Panc1 (cell line): ENCODE measurements at regions not wholly inside any gene's neighbourhood (a gene's known extent, or its start where the extent isn't known, plus 50 kb on each side); places are given as distances from the start of the nearest gene placed in this dataset.

Experiments used
- ATAC-seq: fragments of 200-7000 bp; cut with Tn5 transposase; 2 replicates; pipeline ENCODE4 v1.9.1; 2020; ENCODE audit warnings: mild to moderate bottlenecking, moderate library complexity
- BruUV-seq: library from RNA; stranded (reverse); fragments of 400-500 nt; replicated peaks from 2 replicates; lab custom pipeline; 2021; lab: Mats Ljungman, UMichigan
- CTCF ChIA-PET: fragments of 300-600 bp; sonication (Branson Sonifier 250); formaldehyde crosslinking; loops from one replicate; lab custom pipeline; 2022; ENCODE audit warnings: antibody characterized with exemption; lab: Charles Lee
- POLR2A ChIA-PET: fragments of 300-600 bp; sonication (Branson Sonifier 250); formaldehyde crosslinking; loops from one replicate; lab custom pipeline; 2022; ENCODE audit warnings: antibody characterized with exemption; lab: Charles Lee
- DNase-seq: peaks from one replicate; pipeline ENCODE4 v3.0.0-alpha.2; 2010; ENCODE audit warnings: low read depth, low spot score
- H3K27ac ChIP-seq: 2 replicates; pipeline ENCODE4 v1.5.1; 2011; ENCODE audit warnings: mild to moderate bottlenecking, low read length, inconsistent platforms
- H3K27me3 ChIP-seq: fragments of 200-500 bp; sonication (Bioruptor generic); 2 replicates; pipeline ENCODE4 v1.6.0; 2014; ENCODE audit warnings: low read length, inconsistent platforms; ENCODE audit not compliant: control insufficient read depth, insufficient read depth
- H3K36me3 ChIP-seq: fragments of 200-500 bp; sonication (Bioruptor generic); 2 replicates; pipeline ENCODE4 v1.5.1; 2014; ENCODE audit warnings: inconsistent platforms, mild to moderate bottlenecking, low read length, moderate library complexity; ENCODE audit not compliant: control insufficient read depth, insufficient read depth
- H3K4me1 ChIP-seq: 2 replicates; pipeline ENCODE4 v1.5.1; 2011; ENCODE audit warnings: inconsistent platforms, mild to moderate bottlenecking, low read length, moderate library complexity; ENCODE audit not compliant: control insufficient read depth, insufficient read depth
- H3K4me3 ChIP-seq, 2 experiments: 2 replicates each; pipeline ENCODE4 v1.5.1; 2011 to 2012; ENCODE audit warnings: low read depth in 2 of 2, low read length in 2 of 2, mild to moderate bottlenecking in 2 of 2, inconsistent platforms in 1 of 2, moderate library complexity in 1 of 2
- H3K9me3 ChIP-seq: fragments of 200-500 bp; sonication (Bioruptor generic); 2 replicates; pipeline ENCODE4 v1.5.1; 2014; ENCODE audit warnings: low read depth, mild to moderate bottlenecking, inconsistent platforms, low read length, moderate library complexity; ENCODE audit not compliant: control insufficient read depth, insufficient read depth
- POLR2AphosphoS5 ChIP-seq: IDR thresholded peaks from 2 replicates; pipeline ENCODE4 v1.6.1; 2012; ENCODE audit warnings: mild to moderate bottlenecking, low read depth, low read length, moderate library complexity
- SIN3A ChIP-seq: IDR thresholded peaks from 2 replicates; pipeline ENCODE4 v1.6.1; 2012; ENCODE audit warnings: low read depth, mild to moderate bottlenecking, low read length, moderate library complexity, borderline replicate concordance; ENCODE audit not compliant: insufficient read depth
- TCF7L2 ChIP-seq: IDR thresholded peaks from 2 replicates; pipeline ENCODE4 v1.6.1; 2011; ENCODE audit warnings: mild to moderate bottlenecking, low read depth, low read length, inconsistent platforms
- in situ Hi-C: cut with HindIII; loops from 2 replicates; pipeline ENCODE4 v1.10.0; 2016; ENCODE audit warnings: low sequenced_read_pairs, low pct_unique_long_range_greater_than_20kb
- intact Hi-C: fragments of 100-400 bp; cut with micrococcal nuclease; formaldehyde crosslinking; loops from one replicate; pipeline ENCODE4 v1.10.0; 2022; ENCODE audit not compliant: unreplicated experiment
- TF ChIP-seq, protein P1 (sequence below), 2 experiments: IDR thresholded peaks; 2 replicates each; pipeline ENCODE4 v1.6.1; 2011 to 2012; ENCODE audit warnings: low read depth in 2 of 2, control low read depth in 1 of 2, low read length in 1 of 2, mild to moderate bottlenecking in 1 of 2, moderate library complexity in 1 of 2; ENCODE audit not compliant: insufficient read depth in 1 of 2
- TF ChIP-seq, protein P2 (sequence below): fragments of 450-650 bp; IDR thresholded peaks from 2 replicates; pipeline ENCODE4 v1.5.1; 2017; ENCODE audit warnings: mild to moderate bottlenecking

DNA sequence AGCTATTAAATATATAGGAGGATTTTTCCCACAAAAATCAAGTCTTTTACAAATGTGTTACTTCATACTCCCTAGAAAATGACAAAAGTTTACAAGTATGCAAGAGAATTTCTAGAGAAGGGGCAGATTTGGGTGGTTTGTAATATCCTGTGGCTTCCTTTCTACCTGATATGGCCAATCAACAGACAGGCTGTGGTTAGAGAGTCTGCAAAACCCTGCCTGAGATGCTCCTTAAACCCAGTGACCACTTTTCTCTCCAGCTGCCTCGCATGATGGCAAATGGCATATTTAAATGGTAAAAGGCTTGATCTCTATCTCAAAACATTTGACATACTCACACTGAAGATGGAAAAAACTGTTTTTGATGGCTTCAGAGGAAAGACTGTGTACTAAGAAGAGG is 550.1 kb upstream of the ZNF462 start:
- TF ChIP-seq TCF7L2 = no peak
- TF ChIP-seq POLR2AphosphoS5 = no peak
- TF ChIP-seq SIN3A = no peak
- TF ChIP-seq, protein P1, sequence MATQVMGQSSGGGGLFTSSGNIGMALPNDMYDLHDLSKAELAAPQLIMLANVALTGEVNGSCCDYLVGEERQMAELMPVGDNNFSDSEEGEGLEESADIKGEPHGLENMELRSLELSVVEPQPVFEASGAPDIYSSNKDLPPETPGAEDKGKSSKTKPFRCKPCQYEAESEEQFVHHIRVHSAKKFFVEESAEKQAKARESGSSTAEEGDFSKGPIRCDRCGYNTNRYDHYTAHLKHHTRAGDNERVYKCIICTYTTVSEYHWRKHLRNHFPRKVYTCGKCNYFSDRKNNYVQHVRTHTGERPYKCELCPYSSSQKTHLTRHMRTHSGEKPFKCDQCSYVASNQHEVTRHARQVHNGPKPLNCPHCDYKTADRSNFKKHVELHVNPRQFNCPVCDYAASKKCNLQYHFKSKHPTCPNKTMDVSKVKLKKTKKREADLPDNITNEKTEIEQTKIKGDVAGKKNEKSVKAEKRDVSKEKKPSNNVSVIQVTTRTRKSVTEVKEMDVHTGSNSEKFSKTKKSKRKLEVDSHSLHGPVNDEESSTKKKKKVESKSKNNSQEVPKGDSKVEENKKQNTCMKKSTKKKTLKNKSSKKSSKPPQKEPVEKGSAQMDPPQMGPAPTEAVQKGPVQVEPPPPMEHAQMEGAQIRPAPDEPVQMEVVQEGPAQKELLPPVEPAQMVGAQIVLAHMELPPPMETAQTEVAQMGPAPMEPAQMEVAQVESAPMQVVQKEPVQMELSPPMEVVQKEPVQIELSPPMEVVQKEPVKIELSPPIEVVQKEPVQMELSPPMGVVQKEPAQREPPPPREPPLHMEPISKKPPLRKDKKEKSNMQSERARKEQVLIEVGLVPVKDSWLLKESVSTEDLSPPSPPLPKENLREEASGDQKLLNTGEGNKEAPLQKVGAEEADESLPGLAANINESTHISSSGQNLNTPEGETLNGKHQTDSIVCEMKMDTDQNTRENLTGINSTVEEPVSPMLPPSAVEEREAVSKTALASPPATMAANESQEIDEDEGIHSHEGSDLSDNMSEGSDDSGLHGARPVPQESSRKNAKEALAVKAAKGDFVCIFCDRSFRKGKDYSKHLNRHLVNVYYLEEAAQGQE (IDR thresholded peaks at IDR 0.05; ENCODE audit: insufficient read depth in 1 of 2, low read depth in 2 of 2, low read length in 1 of 2) = no peak
- TF ChIP-seq, protein P2, sequence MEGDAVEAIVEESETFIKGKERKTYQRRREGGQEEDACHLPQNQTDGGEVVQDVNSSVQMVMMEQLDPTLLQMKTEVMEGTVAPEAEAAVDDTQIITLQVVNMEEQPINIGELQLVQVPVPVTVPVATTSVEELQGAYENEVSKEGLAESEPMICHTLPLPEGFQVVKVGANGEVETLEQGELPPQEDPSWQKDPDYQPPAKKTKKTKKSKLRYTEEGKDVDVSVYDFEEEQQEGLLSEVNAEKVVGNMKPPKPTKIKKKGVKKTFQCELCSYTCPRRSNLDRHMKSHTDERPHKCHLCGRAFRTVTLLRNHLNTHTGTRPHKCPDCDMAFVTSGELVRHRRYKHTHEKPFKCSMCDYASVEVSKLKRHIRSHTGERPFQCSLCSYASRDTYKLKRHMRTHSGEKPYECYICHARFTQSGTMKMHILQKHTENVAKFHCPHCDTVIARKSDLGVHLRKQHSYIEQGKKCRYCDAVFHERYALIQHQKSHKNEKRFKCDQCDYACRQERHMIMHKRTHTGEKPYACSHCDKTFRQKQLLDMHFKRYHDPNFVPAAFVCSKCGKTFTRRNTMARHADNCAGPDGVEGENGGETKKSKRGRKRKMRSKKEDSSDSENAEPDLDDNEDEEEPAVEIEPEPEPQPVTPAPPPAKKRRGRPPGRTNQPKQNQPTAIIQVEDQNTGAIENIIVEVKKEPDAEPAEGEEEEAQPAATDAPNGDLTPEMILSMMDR = no peak
- in situ Hi-C loops (no loop called here), intact Hi-C loops (no loop called here)
- POLR2A ChIA-PET = no interaction called here
- CTCF ChIA-PET = no interaction called here
- H3K36me3 ChIP-seq = no peaks in the 10 kb centered on the region
- H3K9me3 ChIP-seq = no peaks in the 10 kb centered on the region
- H3K27me3 ChIP-seq = no peaks in the 10 kb centered on the region
- no peak for ATAC-seq
- H3K27ac ChIP-seq = no peak overlapping the region
- BruUV-seq = no TSS peak
- H3K4me1 ChIP-seq = no peaks in the 10 kb centered on the region
- DNase-seq = no peak
- no peak overlapping the region for H3K4me3 ChIP-seq

DNA sequence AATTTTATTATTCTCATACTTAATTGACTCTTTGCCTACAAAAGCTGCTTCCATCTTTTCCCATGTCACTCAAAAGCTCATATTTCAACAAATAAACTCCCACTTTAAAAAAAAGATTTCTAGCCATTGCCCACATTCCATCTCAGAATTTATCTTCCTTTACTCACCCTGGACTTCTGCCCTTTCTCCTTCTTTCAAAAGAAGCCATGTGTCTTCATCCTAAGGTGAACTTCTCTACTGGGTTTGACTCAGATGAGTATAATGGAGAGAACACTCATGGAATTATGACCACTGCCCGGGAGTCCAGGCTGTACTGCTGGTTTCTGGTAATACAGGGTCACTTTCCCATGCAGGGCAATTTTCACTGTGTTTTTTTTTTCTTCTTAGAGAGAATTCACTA is 548.5 kb upstream of the ZNF462 start:
- no peaks in the 10 kb centered on the region for H3K9me3 ChIP-seq
- TF ChIP-seq TCF7L2 (no peak), POLR2AphosphoS5 (no peak), SIN3A (no peak)
- TF ChIP-seq, protein P1 (IDR thresholded peaks at IDR 0.05; ENCODE audit: insufficient read depth in 1 of 2, low read depth in 2 of 2, low read length in 1 of 2) = no peak
- TF ChIP-seq, protein P2 = no peak
- ATAC-seq = no peak
- intact Hi-C loops (no loop called here), in situ Hi-C loops (no loop called here)
- BruUV-seq = no TSS peak
- H3K4me3 ChIP-seq = no peak overlapping the region
- ChIA-PET CTCF (no interaction called here), POLR2A (no interaction called here)
- no peaks in the 10 kb centered on the region for H3K27me3 ChIP-seq
- H3K36me3 ChIP-seq = no peaks in the 10 kb centered on the region
- H3K4me1 ChIP-seq = no peaks in the 10 kb centered on the region
- no peak for DNase-seq
- H3K27ac ChIP-seq = no peak overlapping the region
